GM21423 (cell line): ENCODE measurements at regions not wholly inside any gene's neighbourhood (a gene's known extent, or its start where the extent isn't known, plus 50 kb on each side); places are given as distances from the start of the nearest gene placed in this dataset.

Experiments
- ATAC-seq: cut with Tn5 transposase; IDR thresholded peaks from one replicate; pipeline ENCODE4 v1.9.1; 2021; ENCODE audit warnings: mild to moderate bottlenecking, moderate library complexity; ENCODE audit not compliant: unreplicated experiment

DNA sequence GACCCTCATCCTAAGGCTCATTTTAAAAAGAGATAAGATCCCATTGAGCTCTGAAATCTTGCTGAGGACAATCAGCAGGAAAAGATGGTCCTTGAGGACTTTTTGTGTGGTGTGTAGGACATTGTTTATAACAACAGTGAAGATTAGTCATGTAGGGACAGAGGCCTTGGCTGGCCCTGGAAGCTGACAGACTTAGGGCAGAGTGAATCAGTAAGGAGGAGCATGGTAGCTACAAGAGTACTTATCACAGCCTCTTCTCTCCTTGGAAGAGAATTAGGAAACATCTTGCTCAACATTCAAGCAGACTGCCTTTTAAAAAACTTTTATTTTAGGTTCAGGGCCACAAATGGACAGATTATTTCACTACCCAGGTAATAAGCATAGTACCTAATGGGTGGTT lies 665.9 kb upstream of the SALL1 start:
- no peak for ATAC-seq

DNA sequence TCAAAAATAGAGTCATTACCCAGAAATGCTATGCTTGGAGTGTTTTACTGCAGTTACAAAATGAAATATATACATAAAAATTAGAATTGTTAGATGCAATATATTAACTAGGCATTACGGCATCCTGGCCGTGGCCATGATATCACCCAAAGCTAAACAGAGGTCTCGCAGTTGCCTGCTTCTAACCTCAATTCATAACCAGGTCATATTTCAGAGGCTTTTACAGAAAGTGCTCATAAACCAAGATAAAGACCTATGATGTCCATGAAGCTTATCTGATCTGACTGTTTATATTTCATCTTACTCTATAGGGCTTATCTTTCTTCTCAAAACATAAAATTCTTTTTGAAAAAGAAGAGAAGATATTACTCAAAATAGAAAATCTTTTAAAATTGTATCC lies 664.5 kb upstream of the SALL1 start:
- ATAC-seq, result no peak

DNA sequence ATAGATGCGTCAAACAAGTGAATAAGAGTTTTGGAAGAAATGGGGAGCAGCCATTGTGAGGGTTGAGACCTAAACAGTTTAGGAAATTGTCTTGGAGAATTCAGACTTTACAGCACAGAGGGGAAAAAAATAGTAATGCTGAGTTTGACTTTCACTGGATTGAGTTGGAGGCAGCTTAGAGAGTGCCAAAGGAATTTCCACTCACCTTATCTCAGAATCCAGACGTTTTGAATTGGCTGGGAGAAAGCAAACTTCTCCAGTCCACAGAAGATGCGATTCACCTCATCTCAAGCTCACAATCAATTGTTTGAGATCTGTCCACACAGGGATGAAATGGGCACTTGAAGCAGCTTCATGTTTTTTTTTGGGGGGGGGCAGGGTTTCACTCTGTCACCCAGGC lies 663.5 kb upstream of the SALL1 start:
- ATAC-seq, result no peak

DNA sequence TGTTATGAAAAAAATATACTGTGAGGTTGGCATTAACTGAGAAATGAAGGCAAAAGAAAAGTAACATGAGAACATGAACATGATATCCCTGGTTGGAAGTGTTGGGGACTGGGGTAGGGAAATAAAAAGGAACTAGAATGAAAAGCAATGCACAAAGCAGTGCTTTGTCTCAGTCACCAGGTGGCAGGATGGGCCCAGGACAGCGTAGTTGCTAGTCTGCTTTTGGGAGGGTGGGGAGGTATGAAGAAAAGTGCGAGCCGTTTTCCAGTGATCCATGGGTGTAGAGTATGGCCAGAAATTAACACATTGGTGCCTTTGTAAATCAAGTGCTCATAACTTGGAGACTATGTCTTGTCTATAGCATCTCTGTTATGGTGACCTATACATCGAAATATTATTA lies 662.5 kb upstream of the SALL1 start:
- ATAC-seq, result no peak

DNA sequence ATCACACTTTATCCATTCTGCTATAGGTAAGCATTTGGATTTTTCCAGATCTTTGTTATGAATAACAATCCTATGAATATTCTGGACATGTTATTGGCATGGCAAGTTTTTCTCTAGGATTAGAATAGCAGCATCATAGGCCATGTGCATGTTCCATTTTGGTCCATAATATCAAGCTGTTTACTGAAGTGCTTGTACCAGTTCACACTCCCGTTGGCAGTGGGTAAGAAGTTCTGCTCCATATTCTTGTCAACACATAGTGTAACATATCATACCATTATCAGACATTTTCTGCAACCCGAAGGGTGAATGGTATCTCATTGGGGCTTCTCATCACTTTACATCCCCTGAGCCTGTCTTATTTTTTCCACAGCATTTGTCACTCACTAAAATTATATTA lies 661.9 kb upstream of the SALL1 start:
- ATAC-seq, result no peak

DNA sequence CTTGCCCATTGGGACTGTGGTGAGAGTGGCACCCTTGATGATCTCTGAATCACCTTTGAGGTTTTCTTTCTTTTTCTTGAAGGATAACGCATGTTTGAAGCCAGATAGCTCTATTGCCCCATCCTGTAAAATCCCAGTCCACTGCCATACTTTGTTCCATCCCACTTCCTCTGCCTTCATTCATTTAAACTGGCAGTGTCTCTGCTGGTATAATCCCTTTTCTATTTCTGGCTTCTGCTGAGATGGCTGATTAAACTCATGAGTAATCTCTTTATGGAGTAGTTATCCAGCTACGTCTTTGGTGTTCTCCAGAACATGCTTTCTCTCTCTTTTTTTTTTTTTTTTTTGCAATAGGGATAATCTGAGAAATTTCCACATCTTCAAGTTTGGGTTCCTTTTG lies 656.5 kb upstream of the SALL1 start:
- ATAC-seq, result no peak

DNA sequence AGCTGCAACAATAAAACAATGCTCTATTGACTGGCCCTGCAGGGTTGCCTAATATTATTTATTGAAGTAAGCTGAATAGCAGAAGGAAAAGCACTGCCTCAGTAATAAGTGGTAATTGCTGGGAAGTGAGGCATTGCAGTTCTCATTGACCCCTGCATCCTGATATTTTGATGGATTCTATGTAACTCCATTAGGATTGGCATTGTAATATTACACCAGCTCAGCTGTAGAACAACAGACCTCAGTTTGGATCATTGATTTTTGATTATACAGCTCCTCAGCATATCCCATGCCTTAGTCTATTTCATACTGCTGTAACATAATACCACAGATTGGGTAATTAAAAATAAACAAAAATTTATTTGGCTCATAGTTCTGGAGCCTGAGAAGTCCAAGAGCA lies 650.6 kb upstream of the SALL1 start:
- no peak for ATAC-seq

DNA sequence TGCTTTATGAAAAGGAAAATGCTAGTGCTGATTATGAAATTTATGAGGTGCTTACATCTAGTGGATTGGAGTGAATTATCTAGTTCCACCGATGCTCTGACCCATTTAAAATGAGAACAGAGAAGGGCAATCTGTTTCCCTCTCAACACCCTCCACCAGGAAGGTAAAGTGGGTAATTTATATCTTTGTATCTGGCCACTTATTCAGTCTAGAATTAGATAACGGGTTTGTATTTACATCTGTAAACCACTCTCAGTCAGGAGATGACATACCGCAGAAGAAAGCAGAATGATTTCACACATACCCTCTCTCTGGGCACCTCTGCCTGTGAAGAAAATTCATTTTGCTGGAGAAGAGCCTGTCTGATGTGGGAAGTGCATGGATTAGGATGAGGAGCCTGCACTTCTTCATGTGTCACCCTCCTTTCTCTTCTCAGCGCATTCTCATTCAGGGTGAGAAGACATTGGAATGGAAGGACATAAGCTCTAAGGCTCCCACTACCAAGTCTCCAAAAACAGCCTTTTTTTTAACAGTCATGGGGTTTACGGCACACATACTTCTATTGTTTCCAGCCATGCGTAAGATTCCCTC lies 646.7 kb upstream of the SALL1 start:
- ATAC-seq, result no peak

DNA sequence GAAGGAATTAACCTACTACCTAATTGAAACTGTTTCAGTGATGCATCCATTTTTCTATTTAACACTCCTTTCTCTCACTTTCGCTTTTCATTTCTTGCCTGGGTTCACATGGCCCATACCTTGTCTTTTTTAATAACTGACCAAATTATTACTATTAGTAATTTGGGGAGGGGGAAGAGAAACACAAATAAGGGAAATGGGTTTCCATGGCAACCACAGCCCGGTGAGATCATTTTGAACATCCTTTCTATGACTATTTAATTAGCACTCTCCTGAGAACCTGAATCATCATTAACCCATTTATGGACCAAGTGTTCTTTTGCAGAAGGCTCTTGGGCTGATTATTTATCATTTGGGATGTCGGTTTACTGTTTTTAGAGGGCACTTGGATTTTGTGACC lies 628.2 kb upstream of the SALL1 start:
- no peak for ATAC-seq

DNA sequence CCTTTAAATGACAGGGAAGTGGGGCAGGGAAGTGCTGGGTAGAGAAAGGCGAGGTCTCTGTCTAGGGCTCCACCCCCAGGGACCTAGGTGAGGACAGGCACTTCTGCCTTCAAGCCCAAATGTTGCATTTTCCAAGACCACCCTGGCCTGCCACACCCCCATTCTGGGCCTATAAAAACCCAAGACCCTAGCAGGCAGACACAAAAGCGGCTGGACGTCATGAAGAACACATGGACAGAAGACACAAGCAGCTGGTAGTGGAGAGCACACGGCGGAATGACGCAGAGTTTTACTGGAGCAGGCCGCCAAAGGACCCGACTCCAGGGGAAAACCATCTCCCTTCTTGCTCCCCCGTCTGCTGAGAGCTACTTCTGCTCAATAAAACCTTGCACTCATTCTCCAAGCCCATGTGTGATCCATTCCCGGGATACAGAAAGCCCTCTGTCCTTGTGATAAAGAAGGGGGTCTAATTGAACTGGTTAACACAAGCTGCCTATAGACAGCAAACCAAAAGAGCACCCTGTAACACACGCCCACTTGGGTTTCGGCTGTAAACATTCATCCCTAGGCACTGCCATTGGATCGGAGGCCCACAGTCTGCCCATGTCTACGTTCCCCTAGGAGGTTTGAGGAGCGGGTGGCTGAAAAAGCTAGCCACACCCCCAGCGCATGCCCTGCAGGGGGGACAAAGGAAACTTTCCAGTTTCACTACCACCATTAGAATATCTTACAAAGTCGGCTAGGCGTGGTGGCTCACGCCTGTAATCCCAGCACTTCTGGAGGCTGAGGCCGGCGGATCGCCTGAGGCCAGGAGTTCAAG lies 622.2 kb upstream of the SALL1 start:
- no peak for ATAC-seq

DNA sequence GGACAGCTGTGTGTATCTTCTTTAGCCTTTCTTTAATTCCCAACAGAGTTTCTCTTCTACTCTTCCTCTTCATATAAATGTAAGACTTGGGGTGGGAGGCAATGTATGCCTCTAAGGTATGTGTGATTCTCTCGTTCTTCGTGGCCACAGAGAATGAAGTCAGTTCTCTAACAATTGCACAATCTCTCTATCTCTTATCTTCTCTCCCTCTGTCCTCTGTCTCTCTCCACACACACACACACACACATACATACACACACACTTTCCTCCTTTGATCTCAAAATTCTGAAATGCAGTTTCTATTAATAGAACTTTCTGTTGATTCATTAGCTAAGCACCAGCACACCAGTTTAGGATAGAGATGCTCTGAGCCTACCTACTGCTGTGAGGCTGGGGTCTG lies 615.7 kb upstream of the SALL1 start:
- no peak for ATAC-seq

DNA sequence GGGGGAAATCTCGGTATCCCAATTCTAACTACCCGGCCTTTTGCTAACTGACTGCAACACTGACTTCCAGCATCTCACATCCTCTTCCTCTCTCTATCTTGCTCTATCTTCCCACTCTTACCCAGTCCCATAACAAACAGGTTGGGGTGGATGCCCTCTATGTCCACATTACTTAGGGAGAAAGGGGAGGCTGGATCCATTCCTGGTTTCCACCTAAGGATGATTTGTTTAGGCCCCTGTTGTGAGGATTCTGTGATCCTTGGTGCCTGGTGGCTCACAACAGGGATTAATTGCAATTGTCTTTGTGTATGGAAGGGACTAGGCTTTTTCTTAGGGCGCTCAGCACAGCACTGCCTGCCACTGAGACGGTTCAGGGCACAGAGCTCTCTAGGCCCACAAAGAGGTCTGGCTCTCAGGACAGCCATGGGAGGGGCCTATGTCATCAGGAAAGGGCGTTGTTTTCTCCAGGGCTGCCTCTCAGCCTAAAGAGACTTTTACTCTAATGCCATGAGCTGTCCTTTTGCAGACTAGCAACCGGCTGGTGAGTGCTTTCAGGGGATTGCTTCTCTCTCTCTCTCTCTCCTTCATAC lies 612.1 kb upstream of the SALL1 start:
- no peak for ATAC-seq

DNA sequence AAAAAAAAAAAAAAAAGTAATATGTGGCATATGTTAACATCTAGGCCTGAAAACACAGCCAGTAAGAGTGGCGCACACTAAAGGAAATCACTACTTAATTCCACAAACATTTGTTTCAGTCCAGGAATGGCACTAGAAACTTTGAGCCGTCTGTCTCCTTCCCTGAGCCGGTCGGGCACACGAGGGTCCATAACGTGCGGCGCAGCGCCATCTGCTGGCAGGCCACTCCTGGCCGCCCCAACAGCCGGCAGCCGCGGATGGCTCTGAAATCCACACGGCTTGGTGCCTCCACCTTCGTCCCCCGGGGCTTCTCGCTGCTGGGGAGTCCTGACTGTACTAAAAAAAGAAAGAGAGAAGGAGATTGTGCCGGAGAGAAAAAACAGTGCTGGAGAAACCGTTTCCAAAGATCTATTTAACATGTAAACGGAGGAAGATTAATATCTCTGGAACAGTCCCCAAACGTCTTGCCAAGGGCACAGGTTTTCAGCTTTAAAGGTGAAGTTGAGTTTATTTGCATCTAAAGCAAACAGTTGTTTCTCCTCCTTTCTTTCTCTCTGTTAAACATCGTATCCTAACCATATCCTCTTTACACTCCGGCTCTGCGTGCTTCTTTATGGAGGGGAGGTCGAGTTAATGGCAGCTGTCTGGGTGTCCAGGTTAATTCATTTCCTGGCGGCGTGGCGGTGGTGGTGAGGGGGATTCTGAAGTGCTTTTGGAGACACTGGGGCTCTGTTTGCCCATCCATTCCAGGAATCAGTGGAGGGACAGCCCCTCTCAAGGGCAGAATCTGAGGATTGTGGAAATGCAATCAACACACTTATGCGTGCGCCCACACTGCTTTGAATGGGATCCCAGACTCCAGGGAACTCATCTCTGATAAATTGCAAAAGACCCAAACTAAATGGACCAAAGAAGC lies 611.3 kb upstream of the SALL1 start:
- peak; percentile 92 for ATAC-seq

DNA sequence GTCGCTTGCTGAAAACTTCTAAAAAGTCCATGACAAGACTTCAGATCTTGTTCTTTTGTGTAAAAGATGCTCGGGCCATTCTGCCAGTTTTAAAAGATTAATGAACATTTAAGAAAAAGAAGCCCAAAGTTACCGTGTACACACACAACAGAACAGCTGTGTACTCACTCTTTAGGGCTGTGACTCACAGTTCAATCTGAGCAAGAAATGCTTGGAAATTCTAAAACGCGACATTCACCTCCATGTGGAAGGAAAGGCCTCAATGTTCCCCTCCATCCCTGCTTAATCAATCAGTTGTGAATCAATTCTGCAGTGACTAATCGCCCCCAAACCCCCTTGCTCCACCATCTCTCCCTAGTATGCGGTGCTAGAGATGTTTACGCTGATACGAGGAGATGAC lies 609.9 kb upstream of the SALL1 start:
- no peak for ATAC-seq

DNA sequence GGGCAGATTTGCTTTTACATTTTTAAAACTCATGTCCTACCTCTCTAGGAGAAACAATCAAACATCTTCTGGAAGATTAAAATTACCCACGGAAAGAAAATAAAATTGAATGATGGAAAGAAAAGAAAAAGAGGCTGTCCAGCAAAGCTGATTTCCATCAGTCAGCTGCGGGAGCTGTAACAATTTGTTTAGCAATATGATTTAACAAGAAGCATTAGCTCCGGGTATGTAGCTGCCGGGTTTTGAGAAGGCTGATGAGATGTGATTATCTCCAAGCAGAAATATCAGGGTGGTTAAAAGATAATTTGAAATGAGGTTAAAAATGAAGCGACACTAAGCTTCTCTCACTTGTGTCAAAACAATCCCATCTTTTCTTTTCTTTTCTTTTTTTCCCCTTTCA lies 608.9 kb upstream of the SALL1 start:
- ATAC-seq, result no peak

DNA sequence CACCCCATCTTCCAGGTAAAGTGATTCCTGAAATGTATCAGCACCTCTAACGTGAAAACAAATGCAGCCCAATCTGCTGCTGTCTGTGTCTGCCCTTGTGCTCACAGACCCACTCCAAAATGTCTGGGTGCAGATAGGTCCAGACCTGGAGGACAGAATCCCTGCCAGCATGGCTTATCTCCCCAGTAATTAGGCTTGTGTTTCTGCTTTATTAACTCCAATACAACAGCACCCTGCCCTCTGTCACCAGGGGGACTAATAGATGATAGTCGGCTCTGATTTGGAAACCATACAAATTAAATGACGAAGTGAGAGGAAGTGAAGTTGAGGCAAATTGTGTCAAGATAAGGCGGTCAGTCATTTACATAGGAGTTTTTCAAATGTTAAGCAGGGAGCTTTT lies 608.3 kb upstream of the SALL1 start:
- no peak for ATAC-seq

DNA sequence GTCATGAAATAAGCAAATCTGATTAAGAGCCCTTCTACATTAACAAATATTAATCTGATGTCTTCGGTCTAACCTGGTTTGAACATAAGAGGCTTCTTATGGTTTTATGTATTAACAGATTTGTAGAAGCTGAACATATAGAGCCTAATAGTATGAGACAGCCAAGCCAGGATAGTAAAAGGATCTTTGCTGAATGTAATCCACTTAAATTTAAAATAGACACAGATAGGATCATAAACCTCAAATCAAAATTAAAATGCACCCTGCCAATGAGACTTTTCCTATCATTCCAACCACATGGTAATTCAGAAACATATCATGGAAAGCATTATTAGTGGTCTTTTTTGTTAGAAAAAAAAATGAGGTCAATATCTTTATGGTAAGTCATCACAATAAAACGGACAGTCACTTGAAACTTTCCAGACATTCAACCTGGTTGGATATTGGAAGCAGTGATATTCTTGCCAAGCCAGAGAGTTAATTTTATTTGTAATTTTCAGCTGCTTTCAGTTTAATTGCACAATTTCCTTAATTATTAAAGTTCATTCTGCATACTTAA lies 606.9 kb upstream of the SALL1 start:
- no peak for ATAC-seq

DNA sequence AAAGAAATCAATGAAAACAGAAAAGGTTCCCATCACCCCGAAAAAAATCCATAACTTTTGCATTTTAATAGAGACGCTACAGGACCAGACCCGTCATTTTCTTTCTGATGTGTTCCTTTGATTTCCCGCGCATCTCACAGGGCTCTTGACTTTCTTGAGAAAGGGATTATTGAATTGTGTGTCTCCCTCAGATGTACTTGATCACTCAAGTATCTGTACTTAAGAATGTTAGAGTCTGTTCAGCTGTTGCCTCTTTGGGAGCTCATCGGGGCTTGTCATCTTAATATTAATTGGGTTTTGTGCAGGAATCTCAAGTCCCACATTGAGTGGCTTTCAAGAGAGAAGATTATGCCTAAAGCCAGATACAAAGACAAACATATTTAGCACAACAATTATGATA lies 606.4 kb upstream of the SALL1 start:
- no peak for ATAC-seq

DNA sequence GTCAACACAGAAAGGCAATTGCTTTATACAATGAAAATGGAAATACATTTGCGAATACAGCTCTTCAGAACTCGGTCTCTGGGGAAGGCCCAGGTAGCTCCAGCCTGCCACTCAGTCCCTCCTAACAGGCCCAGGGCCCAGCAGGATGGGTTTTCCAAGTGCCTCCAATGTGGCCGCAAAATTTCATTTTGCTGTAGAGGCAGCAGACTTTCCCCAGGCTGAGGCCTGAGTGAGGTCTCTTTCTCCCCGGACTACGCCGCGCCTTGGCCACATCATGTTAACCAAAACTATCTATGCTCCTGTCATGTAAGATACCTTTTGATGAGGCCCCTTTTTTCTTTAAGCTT lies 606.0 kb upstream of the SALL1 start:
- no peak for ATAC-seq

DNA sequence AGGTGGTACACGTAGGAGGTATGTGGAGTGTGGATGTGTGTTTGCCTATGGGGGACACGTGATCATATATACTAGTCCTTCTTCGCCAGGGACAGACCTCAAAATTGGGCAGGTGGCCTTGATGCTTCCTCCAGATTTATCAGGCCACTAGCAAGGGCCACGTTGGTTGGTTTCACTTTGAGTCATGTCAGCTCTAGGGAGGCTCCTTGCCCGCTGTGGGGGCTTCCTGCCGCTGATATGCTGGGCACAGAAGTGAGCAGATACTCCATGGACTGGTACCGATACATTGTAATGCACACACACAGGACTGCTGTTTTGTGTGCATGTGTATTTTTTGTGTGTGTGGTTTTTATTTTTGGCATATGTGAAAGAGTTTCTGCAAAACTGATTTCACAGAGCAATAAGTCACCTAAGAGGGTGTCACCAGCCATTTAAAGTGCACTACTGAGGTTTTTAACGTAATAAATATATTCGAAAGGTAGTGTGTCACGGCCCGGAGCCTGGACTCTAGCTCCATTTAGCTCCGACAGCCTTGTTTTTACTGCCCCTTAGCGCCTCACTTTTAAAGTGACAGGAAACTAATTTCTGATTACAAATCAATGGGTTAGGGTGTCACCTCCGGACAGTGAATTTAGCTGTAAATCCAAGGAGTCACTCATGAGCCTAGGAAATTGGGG lies 605.5 kb upstream of the SALL1 start:
- no peak for ATAC-seq
